ENCODE measurements at regions not wholly inside any gene's neighbourhood (a gene's known extent, or its start where the extent isn't known, plus 50 kb on each side); places are given as distances from the start of the nearest gene placed in this dataset.
A peak's percentile ranks its signal among the peaks of the same experiment; 100 is the strongest.

- no peaks in the 10 kb centered on the region for H3K9me3 ChIP-seq (ENCODE audit: low read depth, low read length)
- H3K9ac ChIP-seq (ENCODE audit: insufficient read length): no peak overlapping the region
- H3K36me3 ChIP-seq (ENCODE audit: insufficient read depth, low read length): no peaks in the 10 kb centered on the region
- peak overlapping the region; percentile 94 for H3K27ac ChIP-seq
- no peak for TF ChIP-seq FOXP2 (optimal IDR thresholded peaks at IDR 0.05; ENCODE audit: control extremely low read depth, extremely low read length, insufficient read depth)
- TF ChIP-seq EZH2 (IDR thresholded peaks at IDR 0.05): no peak
- no peak for TF ChIP-seq POLR2AphosphoS5 (IDR thresholded peaks at IDR 0.05; ENCODE audit: borderline replicate concordance, low read depth, low read length)
- peak; percentile 60 for DNase-seq (ENCODE audit: low read depth, low spot score)
- H3K4me3 ChIP-seq: peak overlapping the region; percentile 60
Observed at GRCh38 chr2:88252111-88252510, 82.0 kb downstream of the THNSL2 start.

DNA sequence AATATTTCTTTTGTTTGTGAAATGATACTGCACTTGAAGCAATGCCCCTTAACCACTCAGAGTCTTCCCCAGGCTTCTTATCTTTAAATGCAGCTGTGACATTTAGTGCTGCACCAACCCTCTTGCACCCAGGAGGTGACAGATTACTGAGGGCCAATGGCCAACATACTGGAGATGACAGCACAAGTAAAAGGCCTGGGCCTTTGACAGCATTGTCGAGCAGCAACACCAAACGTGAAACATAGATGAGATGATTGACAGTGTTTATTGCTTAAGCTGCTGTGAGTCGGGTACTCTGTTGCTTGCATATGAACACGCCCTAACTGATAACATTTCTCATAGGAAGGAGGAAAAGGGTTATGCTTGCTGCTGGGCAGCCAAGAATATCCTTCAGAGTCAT, 80.3 kb downstream of the THNSL2 start:
- TF ChIP-seq POLR2AphosphoS5 (IDR thresholded peaks at IDR 0.05; ENCODE audit: borderline replicate concordance, low read depth, low read length) (no peak), EZH2 (IDR thresholded peaks at IDR 0.05) (no peak), FOXP2 (optimal IDR thresholded peaks at IDR 0.05; ENCODE audit: control extremely low read depth, extremely low read length, insufficient read depth) (no peak)
- Histone ChIP-seq H3K9me3 (ENCODE audit: low read depth, low read length) (no peaks in the 10 kb centered on the region), H3K9ac (ENCODE audit: insufficient read length) (no peak overlapping the region), H3K27ac (no peak overlapping the region), H3K4me3 (no peak overlapping the region), H3K36me3 (ENCODE audit: insufficient read depth, low read length) (no peaks in the 10 kb centered on the region)
- no peak for DNase-seq (ENCODE audit: low read depth, low spot score)

DNA sequence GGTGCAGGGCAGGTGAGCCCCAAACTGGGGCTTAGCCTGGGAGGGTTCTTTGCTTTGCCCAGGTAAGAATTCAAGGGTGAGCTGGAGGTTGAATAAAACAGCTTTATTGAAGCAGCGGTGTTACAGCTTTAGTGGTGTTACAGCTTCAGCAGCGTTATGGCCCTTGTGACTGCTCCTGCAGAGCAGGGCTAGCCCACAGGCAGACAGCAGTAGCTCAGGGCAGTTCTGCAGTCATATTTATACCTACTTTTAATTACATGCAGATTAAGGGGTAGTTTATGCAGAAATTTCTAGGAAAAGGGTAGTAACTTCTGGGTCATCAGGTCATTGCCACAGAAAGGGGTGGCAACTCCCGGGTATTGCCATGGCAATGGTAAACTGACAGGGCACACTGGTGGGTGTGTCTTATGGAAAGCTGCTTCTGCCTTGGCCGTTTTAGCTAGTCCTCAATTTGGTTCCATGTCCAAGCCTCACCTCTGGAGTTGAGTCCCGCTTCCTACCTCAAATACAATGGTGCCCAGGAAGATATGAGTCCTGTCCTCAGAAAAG, 78.2 kb downstream of the THNSL2 start:
- Histone ChIP-seq H3K4me3 (no peak overlapping the region), H3K9ac (ENCODE audit: insufficient read length) (no peak overlapping the region), H3K9me3 (ENCODE audit: low read depth, low read length) (no peaks in the 10 kb centered on the region), H3K36me3 (ENCODE audit: insufficient read depth, low read length) (no peaks in the 10 kb centered on the region), H3K27ac (no peak overlapping the region)
- no peak for TF ChIP-seq EZH2 (IDR thresholded peaks at IDR 0.05)
- no peak for TF ChIP-seq FOXP2 (optimal IDR thresholded peaks at IDR 0.05; ENCODE audit: control extremely low read depth, extremely low read length, insufficient read depth)
- TF ChIP-seq POLR2AphosphoS5 (IDR thresholded peaks at IDR 0.05; ENCODE audit: borderline replicate concordance, low read depth, low read length): no peak
- no peak for DNase-seq (ENCODE audit: low read depth, low spot score)

DNA sequence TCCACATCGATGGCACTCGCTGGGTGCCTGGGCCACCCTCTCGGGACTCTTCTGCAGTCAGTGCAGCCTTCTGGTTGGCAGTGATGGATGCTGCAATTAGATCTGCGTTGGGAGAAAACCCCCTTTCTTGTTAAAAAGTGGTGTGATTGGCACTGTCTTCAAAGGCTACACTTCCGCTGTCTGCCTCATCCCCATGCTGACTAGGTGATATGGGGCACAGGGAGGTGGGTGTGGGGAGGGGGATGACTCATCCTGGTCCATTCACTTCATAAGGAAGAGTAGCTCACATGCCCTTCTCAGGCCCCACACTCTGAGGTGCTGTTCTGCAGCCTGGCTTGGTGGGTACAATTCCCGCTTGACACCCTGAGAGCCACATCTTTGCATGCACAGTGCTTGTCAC, 77.4 kb downstream of the THNSL2 start:
- no peak overlapping the region for H3K4me3 ChIP-seq
- DNase-seq (ENCODE audit: low read depth, low spot score): no peak
- H3K9me3 ChIP-seq (ENCODE audit: low read depth, low read length): no peaks in the 10 kb centered on the region
- TF ChIP-seq FOXP2 (optimal IDR thresholded peaks at IDR 0.05; ENCODE audit: control extremely low read depth, extremely low read length, insufficient read depth): no peak
- TF ChIP-seq EZH2 (IDR thresholded peaks at IDR 0.05): no peak
- TF ChIP-seq POLR2AphosphoS5 (IDR thresholded peaks at IDR 0.05; ENCODE audit: borderline replicate concordance, low read depth, low read length): no peak
- H3K9ac ChIP-seq (ENCODE audit: insufficient read length): no peak overlapping the region
- H3K36me3 ChIP-seq (ENCODE audit: insufficient read depth, low read length): no peaks in the 10 kb centered on the region
- H3K27ac ChIP-seq: no peak overlapping the region

DNA sequence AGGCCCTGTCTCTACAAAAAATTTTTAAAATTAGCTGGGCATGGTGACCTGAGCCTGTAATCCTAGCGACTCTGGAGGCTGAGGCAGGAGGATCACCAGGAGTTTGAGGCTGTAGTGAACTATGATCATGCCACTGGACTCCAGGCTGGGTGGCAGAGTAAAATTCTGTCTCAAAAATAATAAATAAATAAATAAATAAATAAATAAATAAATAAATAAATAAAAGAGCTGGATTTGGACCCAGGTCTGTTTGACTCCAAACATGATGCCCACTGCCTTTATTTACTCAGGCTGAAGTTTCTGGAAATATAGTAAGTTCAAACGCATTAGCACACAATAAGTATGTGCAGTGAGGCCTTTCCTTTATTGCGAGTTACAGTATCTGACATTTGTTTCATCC, 75.0 kb downstream of the THNSL2 start:
- Histone ChIP-seq H3K36me3 (ENCODE audit: insufficient read depth, low read length) (no peaks in the 10 kb centered on the region), H3K4me3 (no peak overlapping the region), H3K9ac (ENCODE audit: insufficient read length) (no peak overlapping the region), H3K9me3 (ENCODE audit: low read depth, low read length) (no peaks in the 10 kb centered on the region), H3K27ac (no peak overlapping the region)
- DNase-seq (ENCODE audit: low read depth, low spot score): no peak
- TF ChIP-seq EZH2 (IDR thresholded peaks at IDR 0.05): no peak
- TF ChIP-seq POLR2AphosphoS5 (IDR thresholded peaks at IDR 0.05; ENCODE audit: borderline replicate concordance, low read depth, low read length): no peak
- no peak for TF ChIP-seq FOXP2 (optimal IDR thresholded peaks at IDR 0.05; ENCODE audit: control extremely low read depth, extremely low read length, insufficient read depth)

DNA sequence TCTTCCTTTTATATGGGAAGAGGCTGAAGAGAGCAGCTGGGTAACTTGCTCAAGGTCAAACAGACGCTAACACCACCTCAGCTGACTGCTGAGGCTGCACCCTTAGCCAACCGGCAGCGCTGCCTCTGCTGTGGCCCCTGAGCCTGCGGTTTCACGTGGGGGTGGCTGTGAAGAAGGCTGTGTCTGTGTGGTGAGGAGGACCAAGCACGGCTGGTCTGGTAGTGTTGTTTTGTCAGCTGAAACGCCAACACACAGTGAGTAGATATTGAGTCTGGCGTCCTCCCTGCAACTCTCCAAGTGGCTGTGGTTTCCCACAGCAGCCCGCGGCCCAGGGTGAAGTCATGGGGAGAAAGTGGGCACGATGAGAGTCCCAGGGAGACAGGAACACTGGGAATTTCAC, 69.6 kb downstream of the THNSL2 start:
- Histone ChIP-seq H3K27ac (no peak overlapping the region), H3K36me3 (ENCODE audit: insufficient read depth, low read length) (no peaks in the 10 kb centered on the region), H3K9me3 (ENCODE audit: low read depth, low read length) (no peaks in the 10 kb centered on the region), H3K4me3 (no peak overlapping the region), H3K9ac (ENCODE audit: insufficient read length) (no peak overlapping the region)
- no peak for TF ChIP-seq EZH2 (IDR thresholded peaks at IDR 0.05)
- TF ChIP-seq FOXP2 (optimal IDR thresholded peaks at IDR 0.05; ENCODE audit: control extremely low read depth, extremely low read length, insufficient read depth): no peak
- no peak for TF ChIP-seq POLR2AphosphoS5 (IDR thresholded peaks at IDR 0.05; ENCODE audit: borderline replicate concordance, low read depth, low read length)
- no peak for DNase-seq (ENCODE audit: low read depth, low spot score)

GRCh38 chr2:88236666-88237065, 66.5 kb downstream of the THNSL2 start:
- Histone ChIP-seq H3K4me3 (no peak overlapping the region), H3K9ac (ENCODE audit: insufficient read length) (no peak overlapping the region), H3K36me3 (ENCODE audit: insufficient read depth, low read length) (no peaks in the 10 kb centered on the region), H3K27ac (no peak overlapping the region), H3K9me3 (ENCODE audit: low read depth, low read length) (no peaks in the 10 kb centered on the region)
- DNase-seq (ENCODE audit: low read depth, low spot score): no peak
- TF ChIP-seq EZH2 (IDR thresholded peaks at IDR 0.05) (no peak), POLR2AphosphoS5 (IDR thresholded peaks at IDR 0.05; ENCODE audit: borderline replicate concordance, low read depth, low read length) (no peak), FOXP2 (optimal IDR thresholded peaks at IDR 0.05; ENCODE audit: control extremely low read depth, extremely low read length, insufficient read depth) (no peak)

Data from SK-N-MC (cell line).